Inflammatory macrophage (primary cell): ENCODE measurements at regions not wholly inside any gene's neighbourhood (a gene's known extent, or its start where the extent isn't known, plus 50 kb on each side); places are given as distances from the start of the nearest gene placed in this dataset.
"Not testable (repeated sequence)": the region's sequence is repeated elsewhere in the genome, so short reads cannot be mapped to it uniquely, and the experiment has no call there.

Experiments used
- DNase-seq, 2 donors: peaks; one replicate each; pipeline ENCODE4 v3.0.0-alpha.2; 2020 to 2022

- no peak for DNase-seq
Measured at GRCh38 chr3:66812136-66812535, 186.0 kb upstream of the KBTBD8 start.

- no peak for DNase-seq
Measured at GRCh38 chr3:66812741-66813140, 185.4 kb upstream of the KBTBD8 start.

- DNase-seq, result peak; percentile 25 to 64
Measured at GRCh38 chr3:66816090-66816761, 181.9 kb upstream of the KBTBD8 start.

GRCh38 chr3:66817951-66818557, 180.1 kb upstream of the KBTBD8 start:
- no peak for DNase-seq

GRCh38 chr3:66819993-66820501, 178.1 kb upstream of the KBTBD8 start:
- DNase-seq, result no peak

GRCh38 chr3:66822186-66823008, 175.7 kb upstream of the KBTBD8 start:
- DNase-seq, result peak in 1 of 2 donors; percentile 42

GRCh38 chr3:66823009-66823397, 175.1 kb upstream of the KBTBD8 start:
- no peak for DNase-seq

GRCh38 chr3:66823532-66823931, 174.6 kb upstream of the KBTBD8 start:
- DNase-seq, result no peak

GRCh38 chr3:66825375-66825774, 172.7 kb upstream of the KBTBD8 start:
- no peak for DNase-seq

- DNase-seq, result no peak
Measured at GRCh38 chr3:66827726-66828125, 170.4 kb upstream of the KBTBD8 start.

- no peak for DNase-seq
Measured at GRCh38 chr3:66828303-66828702, 169.8 kb upstream of the KBTBD8 start.

- no peak for DNase-seq
Measured at GRCh38 chr3:66830301-66830700, 167.8 kb upstream of the KBTBD8 start.

- DNase-seq, result no peak
Measured at GRCh38 chr3:66831931-66832330, 166.2 kb upstream of the KBTBD8 start.

- DNase-seq, result no peak
Measured at GRCh38 chr3:66836363-66837152, 161.5 kb upstream of the KBTBD8 start.

- no peak for DNase-seq
Measured at GRCh38 chr3:66838704-66839103, 159.4 kb upstream of the KBTBD8 start.

- DNase-seq, result no peak
Measured at GRCh38 chr3:66839508-66839907, 158.6 kb upstream of the KBTBD8 start.

- not testable (repeated sequence) for DNase-seq
Measured at GRCh38 chr3:66842761-66843464, 155.2 kb upstream of the KBTBD8 start.

- no peak for DNase-seq
Measured at GRCh38 chr3:66851894-66852613, 146.1 kb upstream of the KBTBD8 start.

- no peak for DNase-seq
Measured at GRCh38 chr3:66854601-66855151, 143.4 kb upstream of the KBTBD8 start.

GRCh38 chr3:66856533-66856932, 141.6 kb upstream of the KBTBD8 start:
- no peak for DNase-seq
